ENCODE measurements at regions not wholly inside any gene's neighbourhood (a gene's known extent, or its start where the extent isn't known, plus 50 kb on each side); places are given as distances from the start of the nearest gene placed in this dataset.

- TF ChIP-seq TOE1 (IDR thresholded peaks at IDR 0.05; ENCODE audit: borderline replicate concordance) (no peak), TOE1 (CRISPR knock-in tag; IDR thresholded peaks at IDR 0.05; ENCODE audit: borderline replicate concordance, low read depth) (no peak), HES1 (IDR thresholded peaks at IDR 0.05; ENCODE audit: low read depth) (no peak), ZNF280B (CRISPR knock-in tag; IDR thresholded peaks at IDR 0.05) (no peak), ZNF133 (CRISPR knock-in tag; IDR thresholded peaks at IDR 0.05) (no peak), SMARCA5 (IDR thresholded peaks at IDR 0.05) (no peak), POU5F1 (IDR thresholded peaks at IDR 0.05; ENCODE audit: borderline replicate concordance, low read depth, low read length, partially characterized antibody) (no peak), ZNF695 (CRISPR knock-in tag; IDR thresholded peaks at IDR 0.05) (no peak), PCBP2 (IDR thresholded peaks at IDR 0.05; ENCODE audit: low read depth, low read length, poor library complexity, severe bottlenecking) (no peak)
These were observed 230.0 kb downstream of the HS3ST1 start (continued) for GRCh38 chr4:11198516-11199305.
